ENCODE measurements at regions not wholly inside any gene's neighbourhood (a gene's known extent, or its start where the extent isn't known, plus 50 kb on each side); places are given as distances from the start of the nearest gene placed in this dataset.

DNA sequence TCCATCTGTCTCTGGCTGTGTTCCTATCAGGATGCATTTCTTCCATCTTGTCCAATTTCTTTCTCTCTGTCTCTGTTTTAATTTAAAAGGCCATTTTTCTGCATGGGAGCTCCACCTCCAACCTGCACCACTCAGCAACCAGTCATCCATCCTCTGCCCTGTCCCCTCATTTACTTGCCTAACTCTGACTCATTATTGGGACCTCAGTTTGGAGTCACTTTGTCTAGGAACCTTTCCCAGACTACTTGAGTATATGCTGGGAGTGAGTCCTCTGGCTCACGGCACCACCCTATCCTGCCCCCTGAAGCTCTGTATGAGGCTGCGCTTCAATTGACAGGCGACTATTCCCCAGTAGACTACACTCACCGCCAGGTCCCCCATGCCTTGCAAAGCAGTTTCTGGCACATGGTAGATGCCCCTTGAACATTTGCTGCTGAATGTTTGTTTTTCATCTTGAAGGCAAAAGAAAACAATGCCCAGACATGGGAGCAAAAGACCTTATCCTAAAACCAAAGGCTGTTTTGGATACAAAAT, 513.3 kb upstream of the CFAP20DC start:
- H3K4me3 ChIP-seq, result no peak overlapping the region
- DNase-seq (no peak), ATAC-seq (no peak)
- no peaks in the 10 kb centered on the region for H3K36me3 ChIP-seq (ENCODE audit: low read depth)
- H3K9me3 ChIP-seq, result no peaks in the 10 kb centered on the region
- intact Hi-C loops (cut with DNase I, micrococcal nuclease), result no loop called here
- H3K4me1 ChIP-seq (ENCODE audit: low read depth), result no peaks in the 10 kb centered on the region
- TF ChIP-seq, protein P1, sequence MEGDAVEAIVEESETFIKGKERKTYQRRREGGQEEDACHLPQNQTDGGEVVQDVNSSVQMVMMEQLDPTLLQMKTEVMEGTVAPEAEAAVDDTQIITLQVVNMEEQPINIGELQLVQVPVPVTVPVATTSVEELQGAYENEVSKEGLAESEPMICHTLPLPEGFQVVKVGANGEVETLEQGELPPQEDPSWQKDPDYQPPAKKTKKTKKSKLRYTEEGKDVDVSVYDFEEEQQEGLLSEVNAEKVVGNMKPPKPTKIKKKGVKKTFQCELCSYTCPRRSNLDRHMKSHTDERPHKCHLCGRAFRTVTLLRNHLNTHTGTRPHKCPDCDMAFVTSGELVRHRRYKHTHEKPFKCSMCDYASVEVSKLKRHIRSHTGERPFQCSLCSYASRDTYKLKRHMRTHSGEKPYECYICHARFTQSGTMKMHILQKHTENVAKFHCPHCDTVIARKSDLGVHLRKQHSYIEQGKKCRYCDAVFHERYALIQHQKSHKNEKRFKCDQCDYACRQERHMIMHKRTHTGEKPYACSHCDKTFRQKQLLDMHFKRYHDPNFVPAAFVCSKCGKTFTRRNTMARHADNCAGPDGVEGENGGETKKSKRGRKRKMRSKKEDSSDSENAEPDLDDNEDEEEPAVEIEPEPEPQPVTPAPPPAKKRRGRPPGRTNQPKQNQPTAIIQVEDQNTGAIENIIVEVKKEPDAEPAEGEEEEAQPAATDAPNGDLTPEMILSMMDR (IDR thresholded peaks at IDR 0.05), result no peak

DNA sequence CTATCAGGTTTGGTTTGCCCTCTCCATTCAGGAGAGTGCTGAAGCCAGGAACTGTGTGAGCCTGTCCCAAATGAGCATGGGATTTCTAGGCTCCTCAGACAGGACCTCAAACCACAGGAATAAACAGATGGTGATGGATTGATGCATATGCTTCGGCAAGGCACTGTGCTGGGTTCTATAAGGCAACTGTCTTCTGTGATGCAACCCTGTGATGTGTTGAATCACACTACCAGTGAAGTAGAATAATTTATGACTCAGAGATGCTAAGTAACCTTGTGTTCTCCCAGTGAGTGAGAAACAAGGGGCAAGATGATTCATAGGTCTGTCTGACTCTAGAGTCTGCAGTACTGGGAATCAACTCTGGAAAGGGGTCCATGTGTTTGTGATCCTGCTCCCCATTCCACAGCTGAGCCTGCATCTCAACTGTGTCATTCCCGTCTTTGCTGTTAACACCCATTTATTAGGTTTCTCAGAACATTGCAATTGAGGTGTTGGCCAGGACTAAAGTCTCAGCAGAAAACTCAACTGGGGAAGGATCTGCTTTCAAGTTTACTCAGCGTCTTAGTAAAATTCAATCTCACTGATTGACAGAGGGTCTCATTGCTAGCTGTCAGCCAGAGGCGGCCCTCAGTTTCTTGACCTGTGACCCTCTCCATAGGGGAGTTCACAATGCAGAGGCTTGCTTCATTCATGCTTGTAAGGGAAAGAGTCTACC, 510.1 kb upstream of the CFAP20DC start:
- ATAC-seq, result peak; percentile 33
- Histone ChIP-seq H3K36me3 (ENCODE audit: low read depth) (no peaks in the 10 kb centered on the region), H3K4me1 (ENCODE audit: low read depth) (no peaks in the 10 kb centered on the region), H3K4me3 (no peak overlapping the region), H3K9me3 (no peaks in the 10 kb centered on the region)
- TF ChIP-seq, protein P1 (IDR thresholded peaks at IDR 0.05), result no peak
- intact Hi-C loops (cut with DNase I, micrococcal nuclease), result no loop called here
- DNase-seq, result no peak

DNA sequence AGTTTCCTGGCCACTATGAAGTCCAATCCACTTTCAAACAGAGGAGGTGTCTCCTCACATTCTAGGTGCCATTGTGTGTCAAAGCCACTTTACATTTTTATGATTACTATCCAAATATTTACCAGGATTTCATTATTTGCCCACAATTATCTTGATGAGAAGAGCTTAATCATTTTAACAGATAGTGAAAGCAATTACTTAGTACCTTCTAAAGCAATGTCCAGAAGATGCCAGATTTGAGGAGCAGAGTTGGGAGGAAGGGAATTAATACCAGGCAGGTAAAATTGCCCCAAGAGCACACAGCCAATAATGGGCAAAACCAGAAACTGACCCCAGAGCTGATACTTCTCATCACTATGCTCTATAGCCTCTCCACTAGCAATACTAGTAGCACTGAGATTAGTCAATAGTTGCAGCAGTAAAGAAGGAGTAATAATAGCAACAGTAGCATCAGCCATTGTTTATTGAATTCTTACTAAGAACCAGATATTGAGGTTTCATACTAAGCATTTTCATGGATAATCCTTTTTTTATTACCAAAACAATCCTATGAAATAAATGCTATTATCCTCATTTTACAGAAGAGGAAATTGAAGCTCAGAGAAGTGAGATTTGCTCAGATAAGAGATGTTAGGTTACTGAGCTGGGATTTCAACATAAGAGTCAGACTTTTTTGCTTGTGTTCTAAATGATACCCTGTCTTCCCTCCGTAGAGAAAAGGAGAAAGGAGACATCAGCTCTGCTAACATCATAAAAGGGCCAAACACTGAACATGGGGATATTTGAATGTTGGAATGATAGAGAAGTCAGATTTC, 509.3 kb upstream of the CFAP20DC start:
- no peaks in the 10 kb centered on the region for H3K36me3 ChIP-seq (ENCODE audit: low read depth)
- ATAC-seq, result no peak
- intact Hi-C loops (cut with DNase I, micrococcal nuclease), result no loop called here

DNA sequence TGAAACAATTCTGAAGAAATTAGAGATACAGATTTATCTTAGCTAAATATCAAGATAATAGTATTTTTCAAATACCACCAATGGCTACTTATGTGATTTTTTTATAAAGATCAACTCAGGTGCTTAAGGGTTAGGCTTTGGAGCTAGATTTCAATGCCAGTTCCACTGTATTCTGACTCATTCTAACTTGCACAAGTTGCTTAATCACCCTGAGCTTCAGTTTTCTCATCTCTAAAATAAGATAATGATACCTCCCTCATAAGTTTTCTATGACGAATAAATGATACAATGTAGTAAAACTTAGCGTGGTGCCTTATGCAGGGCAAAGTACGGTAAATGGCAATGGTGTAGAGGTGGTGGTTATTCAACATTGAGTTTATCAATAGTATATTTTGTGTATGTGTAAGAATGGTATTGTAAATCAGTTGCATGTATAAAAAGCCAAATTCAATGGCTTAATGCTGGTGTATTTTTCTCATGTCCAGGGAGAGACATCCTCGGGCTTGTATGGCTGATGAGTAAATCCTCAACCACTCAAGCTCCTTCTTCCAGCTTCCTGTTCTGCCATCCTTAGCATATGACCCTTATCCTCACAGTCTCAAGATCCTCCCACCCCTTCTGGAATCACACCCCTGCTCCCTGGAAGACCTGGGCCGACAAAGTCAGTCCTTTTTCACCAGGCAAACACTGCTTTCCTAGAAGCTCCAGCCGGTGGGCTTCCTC, 505.9 kb upstream of the CFAP20DC start:
- DNase-seq, result no peak
- Histone ChIP-seq H3K4me3 (no peak overlapping the region), H3K9me3 (no peaks in the 10 kb centered on the region), H3K36me3 (ENCODE audit: low read depth) (no peaks in the 10 kb centered on the region), H3K4me1 (ENCODE audit: low read depth) (no peaks in the 10 kb centered on the region)
- ATAC-seq, result no peak
- intact Hi-C loops (cut with DNase I, micrococcal nuclease), result no loop called here
- TF ChIP-seq, protein P1 (IDR thresholded peaks at IDR 0.05), result no peak

More for the DNA sequence above, 509.3 kb upstream of the CFAP20DC start:
- TF ChIP-seq, protein P1 (IDR thresholded peaks at IDR 0.05), result no peak
- no peaks in the 10 kb centered on the region for H3K4me1 ChIP-seq (ENCODE audit: low read depth)
- H3K9me3 ChIP-seq, result no peaks in the 10 kb centered on the region
- no peak overlapping the region for H3K4me3 ChIP-seq
- no peak for DNase-seq

- intact Hi-C loops (cut with DNase I, micrococcal nuclease), result no loop called here
- H3K4me3 ChIP-seq, result no peak overlapping the region
- TF ChIP-seq, protein P1 (IDR thresholded peaks at IDR 0.05), result no peak
- H3K36me3 ChIP-seq (ENCODE audit: low read depth), result no peaks in the 10 kb centered on the region
- no peaks in the 10 kb centered on the region for H3K4me1 ChIP-seq (ENCODE audit: low read depth)
- no peak for ATAC-seq
- no peak for DNase-seq
- no peaks in the 10 kb centered on the region for H3K9me3 ChIP-seq
Observed at GRCh38 chr3:59553076-59553475, 503.3 kb upstream of the CFAP20DC start.

All from mucosa of descending colon (tissue), 3 donors.